Uterus (tissue), 2 donors: ENCODE measurements at regions not wholly inside any gene's neighbourhood (a gene's known extent, or its start where the extent isn't known, plus 50 kb on each side); places are given as distances from the start of the nearest gene placed in this dataset.

Source experiments
- CTCF ChIP-seq, 4 experiments: fragments of 200-600 bp in 2 of 4; fragments of 450-650 bp in 2 of 4; sonication (generic) in 2 of 4; IDR thresholded peaks; one replicate each; pipeline ENCODE4 v1.5.1; 2016 to 2019; ENCODE audit warnings: antibody characterized with exemption in 4 of 4, mild to moderate bottlenecking in 2 of 4, moderate library complexity in 1 of 4
- POLR2A ChIP-seq, 2 donors: fragments of 450-650 bp; IDR thresholded peaks; one replicate each; pipeline ENCODE4 v1.6.1; 2016; ENCODE audit warnings: antibody characterized with exemption in 2 of 2, mild to moderate bottlenecking in 1 of 2, moderate library complexity in 1 of 2

GRCh38 chr6:14638435-14638905, 520.9 kb downstream of the CD83 start:
- no peak for TF ChIP-seq CTCF (IDR thresholded peaks at IDR 0.05)
- TF ChIP-seq POLR2A (IDR thresholded peaks at IDR 0.05) = no peak
